ENCODE measurements at regions not wholly inside any gene's neighbourhood (a gene's known extent, or its start where the extent isn't known, plus 50 kb on each side); places are given as distances from the start of the nearest gene placed in this dataset.
"Not testable (repeated sequence)": the region's sequence is repeated elsewhere in the genome, so short reads cannot be mapped to it uniquely, and the experiment has no call there.

DNA sequence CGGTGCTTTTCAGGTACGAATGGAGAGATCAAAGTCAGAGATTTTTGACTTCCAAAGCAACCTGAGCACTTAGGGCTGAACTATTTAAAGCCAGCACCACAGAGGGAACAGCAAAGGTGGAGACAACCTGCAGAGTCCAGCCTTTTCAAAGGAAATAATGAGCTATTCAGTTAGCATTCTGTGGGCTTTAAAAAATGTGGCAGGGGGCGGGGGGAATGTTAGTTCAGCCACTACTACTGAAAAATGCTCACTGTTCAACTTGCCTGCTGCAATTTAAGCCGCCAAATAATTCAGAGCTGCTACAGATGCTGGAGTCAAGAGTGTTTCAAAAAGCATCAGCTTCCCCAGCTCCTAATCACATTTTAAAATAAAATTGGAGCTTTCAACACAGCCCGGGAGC, 473.3 kb upstream of the PLXNA2 start:
- no peak for DNase-seq (ENCODE audit: low spot score)

DNA sequence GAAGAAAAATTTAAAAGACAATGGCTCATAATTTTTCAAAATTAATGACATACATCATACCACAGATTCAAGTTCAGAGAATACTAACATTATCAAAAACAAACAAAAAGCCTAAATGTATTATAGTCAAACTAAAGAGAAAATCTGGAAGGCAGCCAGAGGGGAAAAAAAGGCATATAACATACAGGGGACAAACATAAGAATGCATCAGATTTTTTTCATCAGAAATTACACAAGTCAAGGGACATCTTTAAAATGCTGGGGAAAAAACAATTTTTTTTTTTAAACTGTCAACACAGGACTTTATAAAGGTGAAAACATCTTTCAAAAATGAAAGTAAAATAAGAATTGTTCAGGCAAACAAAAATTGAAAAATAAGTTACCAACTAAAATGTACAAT, 478.4 kb upstream of the PLXNA2 start:
- no peak for DNase-seq (ENCODE audit: low spot score)

DNA sequence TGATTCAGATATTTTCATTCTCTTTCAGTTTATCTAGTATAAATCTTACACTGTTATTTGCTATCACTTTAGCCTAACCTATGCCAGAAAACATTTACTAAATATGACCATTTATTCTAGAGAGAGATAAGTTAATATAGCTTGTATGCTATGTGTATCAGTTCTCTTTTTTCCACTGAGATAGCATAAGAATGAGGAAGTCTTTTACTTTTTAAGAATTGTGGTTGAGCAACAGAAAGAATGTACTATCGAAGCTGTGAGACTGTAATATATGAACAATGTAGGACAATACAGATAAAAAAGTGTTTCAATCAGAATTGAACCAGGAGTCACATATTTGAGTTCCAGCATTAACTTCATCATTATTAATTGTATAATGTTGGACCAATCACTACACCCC, 479.9 kb upstream of the PLXNA2 start:
- DNase-seq (ENCODE audit: low spot score), result no peak

DNA sequence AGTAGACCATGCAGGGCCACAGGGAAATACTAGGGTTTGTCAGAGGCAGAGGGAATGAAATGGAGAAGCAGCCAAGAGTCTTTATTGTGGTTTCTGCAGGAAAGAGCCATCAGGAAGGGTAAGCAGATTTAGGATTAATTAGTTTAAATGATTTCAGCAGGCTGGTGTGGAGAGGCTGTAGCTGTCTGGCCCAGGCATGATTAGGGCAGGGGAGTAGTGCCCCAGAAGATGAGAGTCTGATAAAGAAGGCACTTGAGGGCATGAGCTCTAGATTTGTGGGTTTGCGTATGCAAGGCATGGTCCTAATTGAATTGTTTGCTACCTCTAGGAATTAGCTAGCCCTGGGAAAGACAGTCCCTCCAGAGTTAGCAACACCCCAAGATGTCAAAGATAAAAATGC, 484.6 kb upstream of the PLXNA2 start:
- DNase-seq (ENCODE audit: low spot score), result no peak

DNA sequence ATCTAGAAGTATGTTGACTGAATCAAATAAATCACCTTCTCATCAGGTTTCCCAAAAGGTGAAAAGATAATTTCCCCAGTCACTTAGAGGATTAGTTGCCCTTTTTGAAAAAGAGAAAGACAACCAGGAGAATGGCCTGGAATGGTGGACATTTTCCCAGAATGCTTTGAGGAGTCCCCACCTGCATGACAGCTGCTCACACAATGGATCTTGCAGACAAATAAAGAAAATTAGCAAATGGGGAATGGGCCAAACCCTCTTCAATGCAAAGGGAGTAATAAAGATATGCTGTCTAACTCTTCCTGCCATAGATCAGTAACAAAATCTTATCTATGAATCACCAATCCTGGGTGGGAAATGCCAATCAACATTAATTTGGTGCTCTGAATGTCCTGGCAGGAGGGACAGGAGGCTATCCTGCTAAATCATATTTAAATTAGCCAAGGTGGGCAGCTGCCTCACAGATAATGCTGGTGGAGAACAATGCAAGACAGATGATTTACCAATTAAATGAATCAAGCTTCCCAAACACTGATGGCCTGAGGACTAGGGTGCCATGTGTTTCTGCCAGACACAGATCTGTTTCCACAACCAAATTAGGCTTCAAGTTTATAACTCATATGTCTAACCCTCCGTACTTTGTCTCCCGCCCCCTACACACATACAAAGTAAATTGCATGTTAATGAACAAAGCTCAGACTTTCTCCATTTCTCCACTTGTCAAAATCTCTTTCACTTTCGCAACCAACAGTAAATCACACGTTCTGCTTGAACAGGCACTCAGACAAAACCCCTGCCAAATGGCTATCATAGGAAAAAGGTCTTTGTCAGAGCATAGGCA, 488.0 kb upstream of the PLXNA2 start:
- DNase-seq (ENCODE audit: low spot score), result no peak

DNA sequence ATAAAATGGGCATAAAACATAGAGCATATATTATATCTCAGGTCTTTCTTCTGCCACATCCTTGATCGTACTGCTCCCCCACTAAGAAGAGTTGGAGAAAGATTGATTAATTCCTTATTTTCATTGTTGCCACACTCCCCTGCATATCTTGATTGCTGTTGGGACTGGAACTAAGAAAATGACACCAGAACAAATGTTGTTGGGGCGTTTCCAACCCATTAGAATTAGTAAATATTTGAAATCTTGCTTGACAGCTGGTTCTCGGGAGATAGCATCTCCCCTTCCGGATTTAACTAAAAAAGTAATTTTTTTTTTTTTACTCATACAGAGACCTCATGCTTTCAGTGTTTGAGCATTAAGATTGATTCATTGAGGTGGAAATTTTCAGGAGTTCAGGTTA, 493.0 kb upstream of the PLXNA2 start:
- DNase-seq (ENCODE audit: low spot score), result no peak

DNA sequence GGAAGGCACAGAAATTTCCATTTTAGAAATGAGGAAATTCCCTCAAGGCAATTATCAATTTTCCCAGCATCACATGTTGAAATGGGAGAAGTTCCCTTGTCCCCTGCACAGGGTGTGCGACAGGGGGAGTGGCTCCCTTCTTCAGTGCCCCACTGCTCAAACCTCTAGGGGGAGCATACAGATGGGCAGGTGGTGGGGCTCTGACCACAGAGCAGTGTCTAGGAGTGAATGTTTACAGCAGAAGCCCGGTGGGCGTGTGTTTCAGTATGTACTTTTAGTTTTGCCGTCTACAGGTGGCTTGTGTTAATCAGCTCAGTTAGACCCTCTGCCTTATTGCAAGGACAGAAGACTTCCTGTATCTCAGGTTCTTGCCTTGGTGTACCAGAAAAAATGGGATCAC, 493.7 kb upstream of the PLXNA2 start:
- no peak for DNase-seq (ENCODE audit: low spot score)

DNA sequence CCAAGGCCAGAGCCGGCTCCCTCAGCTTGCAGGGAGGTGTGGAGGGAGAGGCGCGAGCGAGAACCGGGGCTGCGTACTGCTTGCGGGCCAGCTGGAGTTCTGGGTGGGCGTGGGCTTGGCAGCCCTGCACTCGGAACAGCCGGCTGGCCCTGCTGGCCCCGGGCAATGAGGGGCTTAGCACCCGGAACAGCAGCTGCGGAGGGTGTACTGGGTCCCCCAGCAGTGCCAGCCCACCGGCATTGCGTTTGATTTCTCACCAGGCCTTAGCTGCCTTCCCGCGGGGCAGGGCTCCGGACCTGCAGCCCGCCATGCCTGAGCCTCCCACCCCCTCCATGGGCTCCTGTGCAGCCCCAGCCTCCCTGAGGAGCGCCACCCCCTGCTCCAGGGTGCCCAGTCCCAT, 495.5 kb upstream of the PLXNA2 start:
- DNase-seq (ENCODE audit: low spot score), result not testable (repeated sequence)

DNA sequence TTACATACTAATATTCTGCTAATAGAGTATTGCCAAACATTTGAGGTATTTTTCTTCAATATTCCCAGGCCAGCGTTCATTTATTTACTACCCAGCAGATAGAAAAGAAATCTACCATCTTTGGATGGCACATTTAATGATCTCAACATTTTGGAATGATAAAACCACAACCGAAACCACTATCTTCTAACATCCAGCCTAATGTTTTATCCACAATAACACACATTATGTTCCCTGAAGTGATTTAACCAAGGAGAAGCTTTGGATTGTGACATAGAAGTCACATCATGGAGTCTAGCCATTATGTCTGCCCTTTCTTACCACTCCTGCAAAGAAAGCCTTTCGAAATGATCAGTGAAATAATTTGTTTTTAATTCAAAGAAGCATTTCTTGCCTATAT, 497.1 kb upstream of the PLXNA2 start:
- no peak for DNase-seq (ENCODE audit: low spot score)

DNA sequence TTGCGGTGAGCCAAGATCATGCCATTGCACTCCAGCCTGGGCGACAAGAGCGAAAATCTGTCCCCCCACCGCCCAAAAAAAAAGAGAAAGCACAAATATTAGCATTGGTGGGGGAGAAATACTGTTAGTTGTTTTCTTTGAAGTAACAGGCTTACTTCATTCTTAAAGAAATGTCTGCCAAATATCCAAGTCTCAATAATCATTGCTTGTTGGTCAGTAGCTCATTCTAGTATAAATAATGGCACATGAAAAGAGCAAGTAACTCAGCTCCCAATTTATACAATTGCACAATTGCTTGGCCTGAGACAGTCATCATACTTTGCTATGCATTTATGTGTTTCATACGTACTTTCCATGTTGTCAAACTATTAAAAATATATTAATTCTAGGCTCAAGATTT, 499.2 kb upstream of the PLXNA2 start:
- DNase-seq (ENCODE audit: low spot score), result no peak

DNA sequence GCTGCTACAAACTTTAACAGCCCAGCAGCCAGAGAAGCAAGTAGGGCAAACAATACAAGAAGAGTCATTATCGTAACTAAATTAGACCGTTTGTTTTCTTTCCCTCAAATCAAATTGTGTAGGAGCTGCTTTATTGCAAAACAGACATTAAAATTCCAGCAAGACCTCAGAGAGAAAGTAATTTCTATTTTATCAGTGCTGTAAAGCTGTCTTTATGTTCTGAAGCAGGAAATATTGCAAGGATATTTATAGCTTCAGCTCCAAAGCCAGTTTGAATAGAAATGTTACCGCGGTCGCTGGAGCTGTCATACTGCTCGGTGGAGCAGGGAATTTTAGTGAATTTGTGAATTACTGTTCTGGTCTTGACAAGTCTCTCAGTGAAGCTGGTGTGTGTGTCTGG, 503.8 kb upstream of the PLXNA2 start:
- DNase-seq (ENCODE audit: low spot score), result no peak

DNA sequence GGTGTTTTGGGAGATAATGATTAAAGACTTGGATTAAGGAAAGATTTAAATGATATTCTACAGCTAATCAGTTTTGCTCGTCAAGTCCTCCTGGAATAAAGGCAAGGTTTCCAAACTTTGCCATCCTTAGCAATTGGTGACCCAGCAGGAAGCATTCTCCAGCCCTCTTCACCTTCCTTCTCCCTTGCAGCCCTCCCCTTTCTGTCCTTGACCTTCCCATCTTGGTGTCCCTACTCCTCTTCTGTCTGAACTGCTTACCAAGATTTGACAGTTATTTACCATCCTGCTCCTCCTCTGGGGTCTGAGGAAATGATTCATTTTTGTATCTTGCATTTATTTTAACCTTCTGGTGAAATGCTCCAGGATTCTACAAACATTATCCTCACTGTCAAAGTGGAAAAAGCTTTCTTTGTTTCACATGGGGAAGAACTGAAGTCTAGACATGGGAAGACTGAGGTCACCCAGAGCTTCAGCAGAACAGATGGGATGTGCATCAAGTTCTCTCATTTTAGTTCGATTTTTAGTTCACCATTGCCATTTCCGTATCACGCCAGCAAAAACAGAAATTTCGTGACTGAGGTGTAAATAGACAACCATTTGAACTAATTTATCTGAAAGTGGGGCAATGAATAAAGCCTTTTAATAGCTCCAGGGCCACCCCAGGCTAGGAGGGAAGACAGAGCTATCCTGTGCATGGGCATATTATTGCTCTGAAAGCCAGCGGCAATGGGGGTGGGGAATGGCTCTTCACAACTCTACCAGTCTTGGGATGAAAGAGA, 504.4 kb upstream of the PLXNA2 start:
- no peak for DNase-seq (ENCODE audit: low spot score)

DNA sequence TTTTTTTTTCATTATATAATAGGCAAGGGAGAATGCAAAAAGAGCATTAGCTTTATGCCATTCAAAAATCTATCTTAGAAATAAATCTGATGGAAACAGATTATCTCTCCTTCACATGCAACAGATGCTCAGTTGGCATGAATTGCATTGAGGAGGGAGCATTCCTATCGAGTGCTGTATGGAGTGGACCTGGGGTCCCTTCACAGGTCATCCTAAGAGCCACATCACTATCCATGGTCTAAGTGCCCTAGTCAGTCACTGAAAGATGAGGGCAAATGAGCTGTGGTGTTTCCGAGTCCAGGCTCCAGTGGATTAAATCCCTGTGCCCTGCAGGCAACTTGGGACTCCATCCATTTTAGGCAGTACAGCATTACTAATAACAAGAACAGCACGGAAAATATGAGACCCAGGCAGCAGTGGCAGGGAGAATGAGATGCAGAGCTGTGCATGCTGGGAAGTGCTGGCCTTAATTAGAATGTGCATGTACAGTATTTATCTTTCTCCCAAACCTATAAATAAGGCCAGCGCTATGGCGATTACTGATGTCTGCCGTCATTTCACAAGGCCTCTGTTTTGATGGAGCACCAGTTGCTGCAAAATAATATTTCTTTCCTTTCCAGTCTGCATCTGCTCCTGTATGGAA, 512.3 kb upstream of the PLXNA2 start:
- DNase-seq (ENCODE audit: low spot score), result no peak

DNA sequence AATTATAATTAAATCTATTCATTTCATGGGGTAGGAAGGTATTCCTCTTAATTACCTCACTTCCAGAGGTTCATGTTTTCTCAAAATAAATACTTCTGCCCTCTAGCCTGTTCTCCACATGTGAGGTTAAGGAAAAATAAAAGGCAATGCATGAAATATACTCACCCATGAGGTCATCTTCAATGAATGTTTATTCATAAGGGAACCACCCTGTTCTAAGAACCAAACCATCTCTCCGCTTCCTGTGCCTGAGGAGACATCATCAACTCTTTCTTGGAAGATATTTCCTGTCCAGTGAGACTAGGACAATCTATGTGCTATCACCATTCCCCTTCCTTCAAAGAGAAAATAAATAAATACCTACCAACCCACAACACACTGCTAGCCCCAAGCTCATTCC, 513.7 kb upstream of the PLXNA2 start:
- no peak for DNase-seq (ENCODE audit: low spot score)

DNA sequence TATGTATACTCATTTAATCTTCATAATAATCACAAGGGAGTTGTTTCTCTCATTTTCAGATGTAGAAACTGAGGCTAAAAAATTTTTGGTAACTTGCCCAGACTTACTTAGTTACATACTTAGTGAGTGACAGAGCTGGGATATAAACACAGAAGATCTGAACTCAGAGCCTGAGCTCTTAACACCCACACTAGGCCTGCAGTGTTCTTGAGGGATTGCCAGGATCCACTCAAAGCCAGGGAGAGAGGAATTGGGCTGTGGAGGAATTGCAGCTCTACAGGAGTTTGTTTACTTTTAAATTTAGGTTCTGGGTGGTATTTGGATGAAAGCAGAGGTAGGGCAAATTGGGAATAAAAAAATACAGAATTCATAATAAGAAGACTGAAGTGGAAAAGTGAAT, 515.1 kb upstream of the PLXNA2 start:
- DNase-seq (ENCODE audit: low spot score), result no peak

DNA sequence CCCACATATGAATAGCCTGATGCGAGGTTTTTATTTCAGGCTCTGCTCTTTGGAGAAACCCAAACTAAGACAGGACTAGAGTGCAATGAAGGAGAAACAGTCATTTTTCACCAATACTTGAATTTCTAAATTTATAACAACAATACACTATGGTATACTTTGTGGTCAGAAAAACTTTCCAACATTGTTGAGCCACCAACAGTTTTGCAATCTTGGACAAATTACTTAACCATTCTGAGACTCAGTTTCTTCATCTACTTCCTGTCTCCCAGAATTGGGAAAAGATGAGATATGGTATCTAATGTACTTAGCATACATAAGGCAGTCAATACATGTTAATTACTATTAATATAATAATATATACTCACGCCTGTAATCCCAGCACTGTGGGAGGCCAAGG, 519.8 kb upstream of the PLXNA2 start:
- no peak for DNase-seq (ENCODE audit: low spot score)

DNA sequence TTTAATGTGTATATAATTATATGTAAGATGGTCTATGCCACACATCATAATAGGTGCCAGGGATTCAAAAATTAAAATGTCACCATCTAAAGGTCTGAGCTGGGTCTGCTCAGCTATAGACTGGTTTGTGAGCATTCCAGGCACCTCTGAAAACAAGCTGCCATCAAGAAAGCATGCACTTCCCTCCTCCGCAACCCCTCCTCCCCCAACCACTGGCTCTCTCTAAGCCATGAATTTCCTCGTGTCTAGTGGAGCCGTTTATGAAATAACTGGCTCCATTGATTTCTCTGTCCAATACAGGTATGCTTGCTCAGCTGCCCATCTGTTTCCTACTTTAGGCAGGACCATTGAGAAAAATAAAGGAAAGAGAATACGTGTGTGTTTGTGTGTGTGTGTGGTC, 522.6 kb upstream of the PLXNA2 start:
- DNase-seq (ENCODE audit: low spot score), result no peak

DNA sequence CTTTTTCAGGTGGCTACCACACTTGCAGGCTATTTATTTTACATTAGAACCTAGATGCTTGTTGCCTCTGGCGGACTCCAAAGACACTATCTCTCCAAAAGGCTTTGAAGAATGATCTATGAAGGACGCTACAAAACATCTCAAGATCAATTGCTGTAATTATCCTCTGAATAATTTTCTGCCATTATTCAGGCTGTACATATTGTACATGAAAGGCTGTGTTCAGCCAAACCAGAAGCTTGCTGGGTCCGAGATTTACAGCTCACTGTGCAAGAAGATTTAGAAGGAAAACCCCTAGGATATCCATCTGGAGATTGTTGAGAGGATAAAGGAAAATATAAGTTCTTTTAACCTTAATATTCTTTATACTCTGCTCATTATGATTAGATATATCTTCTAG, 523.6 kb upstream of the PLXNA2 start:
- DNase-seq (ENCODE audit: low spot score), result no peak

DNA sequence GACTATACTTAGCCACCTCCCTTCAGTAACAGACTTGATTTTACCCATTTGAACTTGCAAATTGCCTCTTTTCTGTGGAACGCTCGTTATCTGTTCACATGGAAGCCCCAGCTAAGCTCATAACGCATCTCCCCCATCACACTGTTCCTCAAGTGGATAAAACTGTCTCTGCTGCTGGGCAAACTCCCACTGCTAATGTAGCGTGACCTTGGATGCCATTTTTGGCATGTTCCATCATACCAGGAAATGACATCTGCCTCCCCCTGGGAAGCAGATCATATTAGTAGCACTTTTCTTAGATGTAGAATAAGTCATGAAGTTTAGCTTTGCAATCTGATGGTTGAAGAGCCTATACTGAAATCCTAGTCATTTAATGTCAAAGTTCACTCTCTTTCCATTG, 528.7 kb upstream of the PLXNA2 start:
- DNase-seq (ENCODE audit: low spot score), result no peak

DNA sequence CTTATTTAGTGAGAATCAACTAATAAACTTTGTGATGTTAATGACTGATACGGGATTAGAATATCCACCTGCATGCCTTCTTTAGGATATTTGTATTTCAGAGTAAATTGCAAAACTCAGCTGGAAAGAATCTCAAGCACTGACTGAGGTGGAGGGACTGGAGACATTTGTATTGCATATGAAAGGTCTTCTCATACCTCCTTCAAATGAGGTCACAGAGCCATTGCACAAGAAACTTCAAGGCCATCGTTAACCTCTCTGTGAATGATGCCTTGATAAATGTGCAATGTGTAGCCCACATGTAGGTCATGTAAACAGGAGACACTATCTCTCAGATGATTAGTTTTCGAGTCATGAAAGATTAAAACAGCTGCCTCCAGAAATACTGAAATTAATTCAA, 531.7 kb upstream of the PLXNA2 start:
- DNase-seq (ENCODE audit: low spot score), result no peak

DNA sequence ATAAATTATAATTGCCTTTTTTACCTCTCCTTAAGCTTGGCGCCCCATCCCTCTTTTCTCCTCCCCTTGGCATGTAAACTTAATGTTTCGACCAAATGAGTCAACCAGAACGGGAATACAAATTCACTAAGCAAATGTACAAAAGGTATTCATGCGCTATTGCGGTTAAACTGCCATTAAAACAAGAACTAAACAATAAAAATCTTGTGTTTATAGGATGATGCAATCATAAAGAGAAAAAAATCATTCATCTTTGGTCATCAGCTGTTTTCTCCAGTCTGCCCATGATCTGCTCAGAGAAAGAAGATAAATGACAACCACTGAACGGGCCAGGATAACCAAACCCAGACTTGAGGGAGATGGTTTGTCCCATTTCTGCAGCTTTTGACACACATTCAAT, 534.2 kb upstream of the PLXNA2 start:
- DNase-seq (ENCODE audit: low spot score), result no peak

DNA sequence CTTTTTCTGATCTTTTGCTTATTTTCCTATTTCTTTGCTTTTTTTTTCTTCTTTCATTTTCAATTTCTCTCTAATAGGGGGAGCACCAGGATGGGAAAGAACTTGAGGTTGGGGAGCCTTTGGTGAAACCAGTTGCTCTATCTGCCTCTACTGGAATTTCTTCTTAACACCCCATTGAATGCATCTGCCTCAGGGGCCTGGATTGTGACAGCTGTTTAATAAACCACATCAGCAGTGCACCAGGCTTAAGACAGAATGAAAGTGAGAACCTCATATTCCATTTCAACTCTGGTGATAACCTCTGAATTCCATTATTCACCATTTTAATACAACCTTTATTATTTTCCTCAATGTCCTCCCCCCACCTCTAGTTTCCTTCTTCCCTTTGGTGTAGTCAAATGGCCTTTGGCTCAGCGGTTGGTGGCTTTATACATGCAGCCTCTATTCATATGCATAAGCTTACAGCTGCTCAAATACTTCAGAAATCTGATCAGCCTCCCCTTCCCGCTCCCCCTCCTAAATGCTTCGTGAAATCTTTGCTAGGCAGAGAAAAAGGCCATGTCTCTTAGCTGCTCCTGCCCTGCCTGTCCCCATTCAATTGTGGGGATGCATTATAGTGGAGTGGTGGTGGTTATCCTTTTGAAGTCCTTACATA, 537.3 kb upstream of the PLXNA2 start:
- DNase-seq (ENCODE audit: low spot score), result no peak

DNA sequence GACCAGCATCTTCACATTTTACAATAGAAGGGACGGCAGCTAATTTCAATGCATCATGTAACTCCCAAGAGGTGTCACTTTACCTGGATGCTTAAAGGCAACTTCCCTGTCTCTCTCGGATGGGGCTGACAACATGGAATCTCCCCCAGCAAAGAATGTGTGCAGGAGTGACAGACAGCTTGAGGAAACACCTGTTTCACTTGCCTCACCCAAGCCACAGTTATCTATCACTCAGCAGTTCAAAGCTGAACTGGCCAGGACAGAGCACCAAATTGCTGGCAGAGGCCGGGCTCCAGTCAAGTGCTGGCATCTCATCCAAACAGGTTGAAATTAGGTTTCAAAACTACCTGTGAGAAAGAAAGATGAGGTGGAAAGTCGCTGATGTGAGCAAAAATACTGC, 538.0 kb upstream of the PLXNA2 start:
- no peak for DNase-seq (ENCODE audit: low spot score)

Measured in germinal center (tissue), 1 donor.